ENCODE measurements at regions not wholly inside any gene's neighbourhood (a gene's known extent, or its start where the extent isn't known, plus 50 kb on each side); places are given as distances from the start of the nearest gene placed in this dataset.

GRCh38 chr1:82454431-82454830, 653.7 kb downstream of the ADGRL2 start:
- FAIRE-seq = no peak

- no peak for FAIRE-seq
Observed at GRCh38 chr1:82453511-82454185, 652.9 kb downstream of the ADGRL2 start.

GRCh38 chr1:82452096-82452495, 651.4 kb downstream of the ADGRL2 start:
- no peak for FAIRE-seq

- no peak for FAIRE-seq
Observed at GRCh38 chr1:82451191-82451590, 650.5 kb downstream of the ADGRL2 start.

GRCh38 chr1:82449506-82450057, 648.8 kb downstream of the ADGRL2 start:
- no peak for FAIRE-seq

GRCh38 chr1:82446955-82447354, 646.2 kb downstream of the ADGRL2 start:
- no peak for FAIRE-seq

GRCh38 chr1:82446236-82446635, 645.5 kb downstream of the ADGRL2 start:
- no peak for FAIRE-seq

GRCh38 chr1:82445827-82446226, 645.1 kb downstream of the ADGRL2 start:
- FAIRE-seq = no peak

GRCh38 chr1:82445132-82445531, 644.4 kb downstream of the ADGRL2 start:
- FAIRE-seq = no peak

GRCh38 chr1:82441402-82441801, 640.7 kb downstream of the ADGRL2 start:
- no peak for FAIRE-seq

- FAIRE-seq = no peak
Observed at GRCh38 chr1:82423174-82423815, 622.6 kb downstream of the ADGRL2 start.

GRCh38 chr1:82421782-82422181, 621.0 kb downstream of the ADGRL2 start:
- FAIRE-seq = no peak

GRCh38 chr1:82420584-82420983, 619.9 kb downstream of the ADGRL2 start:
- FAIRE-seq = no peak

- no peak for FAIRE-seq
Observed at GRCh38 chr1:82411605-82412004, 610.9 kb downstream of the ADGRL2 start.

GRCh38 chr1:82405333-82405732, 604.6 kb downstream of the ADGRL2 start:
- FAIRE-seq = no peak

- FAIRE-seq = no peak
Observed at GRCh38 chr1:82401116-82401515, 600.4 kb downstream of the ADGRL2 start.

- no peak for FAIRE-seq
Observed at GRCh38 chr1:82400521-82400920, 599.8 kb downstream of the ADGRL2 start.

GRCh38 chr1:82399093-82399492, 598.4 kb downstream of the ADGRL2 start:
- FAIRE-seq = no peak

- no peak for FAIRE-seq
Observed at GRCh38 chr1:82398357-82398756, 597.6 kb downstream of the ADGRL2 start.

- FAIRE-seq = no peak
Observed at GRCh38 chr1:82395440-82395839, 594.7 kb downstream of the ADGRL2 start.

- no peak for FAIRE-seq
Observed at GRCh38 chr1:82392946-82393345, 592.2 kb downstream of the ADGRL2 start.

- no peak for FAIRE-seq
Observed at GRCh38 chr1:82392513-82392912, 591.8 kb downstream of the ADGRL2 start.

- FAIRE-seq = no peak
Observed at GRCh38 chr1:82391712-82392111, 591.0 kb downstream of the ADGRL2 start.

- no peak for FAIRE-seq
Observed at GRCh38 chr1:82390627-82391026, 589.9 kb downstream of the ADGRL2 start.

- no peak for FAIRE-seq
Observed at GRCh38 chr1:82388679-82389078, 587.9 kb downstream of the ADGRL2 start.
